ENCODE measurements at regions not wholly inside any gene's neighbourhood (a gene's known extent, or its start where the extent isn't known, plus 50 kb on each side); places are given as distances from the start of the nearest gene placed in this dataset.

DNA sequence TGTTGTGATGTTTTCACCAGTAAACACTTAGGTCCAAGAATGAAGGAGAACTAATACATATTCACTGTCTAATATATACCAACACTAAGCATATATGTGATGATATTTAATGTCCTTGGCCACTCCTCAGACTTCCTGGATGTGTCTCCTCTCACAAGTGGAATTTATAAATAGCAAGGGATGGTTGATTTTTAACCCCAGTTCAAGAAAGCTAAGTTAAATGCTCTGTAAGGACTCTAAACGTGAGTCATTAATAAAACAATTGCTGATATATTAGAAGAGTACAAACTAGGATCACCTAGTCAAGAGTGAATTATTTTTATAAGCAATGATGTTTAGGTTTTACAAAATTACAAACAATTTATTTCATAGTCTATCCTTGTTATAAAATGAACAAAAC lies 355.9 kb upstream of the TMEM229A start:
- TF ChIP-seq, protein P1, sequence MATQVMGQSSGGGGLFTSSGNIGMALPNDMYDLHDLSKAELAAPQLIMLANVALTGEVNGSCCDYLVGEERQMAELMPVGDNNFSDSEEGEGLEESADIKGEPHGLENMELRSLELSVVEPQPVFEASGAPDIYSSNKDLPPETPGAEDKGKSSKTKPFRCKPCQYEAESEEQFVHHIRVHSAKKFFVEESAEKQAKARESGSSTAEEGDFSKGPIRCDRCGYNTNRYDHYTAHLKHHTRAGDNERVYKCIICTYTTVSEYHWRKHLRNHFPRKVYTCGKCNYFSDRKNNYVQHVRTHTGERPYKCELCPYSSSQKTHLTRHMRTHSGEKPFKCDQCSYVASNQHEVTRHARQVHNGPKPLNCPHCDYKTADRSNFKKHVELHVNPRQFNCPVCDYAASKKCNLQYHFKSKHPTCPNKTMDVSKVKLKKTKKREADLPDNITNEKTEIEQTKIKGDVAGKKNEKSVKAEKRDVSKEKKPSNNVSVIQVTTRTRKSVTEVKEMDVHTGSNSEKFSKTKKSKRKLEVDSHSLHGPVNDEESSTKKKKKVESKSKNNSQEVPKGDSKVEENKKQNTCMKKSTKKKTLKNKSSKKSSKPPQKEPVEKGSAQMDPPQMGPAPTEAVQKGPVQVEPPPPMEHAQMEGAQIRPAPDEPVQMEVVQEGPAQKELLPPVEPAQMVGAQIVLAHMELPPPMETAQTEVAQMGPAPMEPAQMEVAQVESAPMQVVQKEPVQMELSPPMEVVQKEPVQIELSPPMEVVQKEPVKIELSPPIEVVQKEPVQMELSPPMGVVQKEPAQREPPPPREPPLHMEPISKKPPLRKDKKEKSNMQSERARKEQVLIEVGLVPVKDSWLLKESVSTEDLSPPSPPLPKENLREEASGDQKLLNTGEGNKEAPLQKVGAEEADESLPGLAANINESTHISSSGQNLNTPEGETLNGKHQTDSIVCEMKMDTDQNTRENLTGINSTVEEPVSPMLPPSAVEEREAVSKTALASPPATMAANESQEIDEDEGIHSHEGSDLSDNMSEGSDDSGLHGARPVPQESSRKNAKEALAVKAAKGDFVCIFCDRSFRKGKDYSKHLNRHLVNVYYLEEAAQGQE (IDR thresholded peaks at IDR 0.05) = no peak
- TF ChIP-seq, protein P2, sequence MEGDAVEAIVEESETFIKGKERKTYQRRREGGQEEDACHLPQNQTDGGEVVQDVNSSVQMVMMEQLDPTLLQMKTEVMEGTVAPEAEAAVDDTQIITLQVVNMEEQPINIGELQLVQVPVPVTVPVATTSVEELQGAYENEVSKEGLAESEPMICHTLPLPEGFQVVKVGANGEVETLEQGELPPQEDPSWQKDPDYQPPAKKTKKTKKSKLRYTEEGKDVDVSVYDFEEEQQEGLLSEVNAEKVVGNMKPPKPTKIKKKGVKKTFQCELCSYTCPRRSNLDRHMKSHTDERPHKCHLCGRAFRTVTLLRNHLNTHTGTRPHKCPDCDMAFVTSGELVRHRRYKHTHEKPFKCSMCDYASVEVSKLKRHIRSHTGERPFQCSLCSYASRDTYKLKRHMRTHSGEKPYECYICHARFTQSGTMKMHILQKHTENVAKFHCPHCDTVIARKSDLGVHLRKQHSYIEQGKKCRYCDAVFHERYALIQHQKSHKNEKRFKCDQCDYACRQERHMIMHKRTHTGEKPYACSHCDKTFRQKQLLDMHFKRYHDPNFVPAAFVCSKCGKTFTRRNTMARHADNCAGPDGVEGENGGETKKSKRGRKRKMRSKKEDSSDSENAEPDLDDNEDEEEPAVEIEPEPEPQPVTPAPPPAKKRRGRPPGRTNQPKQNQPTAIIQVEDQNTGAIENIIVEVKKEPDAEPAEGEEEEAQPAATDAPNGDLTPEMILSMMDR (IDR thresholded peaks at IDR 0.05) = no peak
- TF ChIP-seq CEBPB (IDR thresholded peaks at IDR 0.05) = no peak
- TF ChIP-seq POLR2AphosphoS2 (conservative IDR thresholded peaks at IDR 0.05; ENCODE audit: low read length) = no peak
- TF ChIP-seq PHF8 (IDR thresholded peaks at IDR 0.05; ENCODE audit: borderline replicate concordance, low read depth) = no peak
- TF ChIP-seq POLR2A (IDR thresholded peaks at IDR 0.05; ENCODE audit: low read length) = no peak
- TF ChIP-seq HOXB5 (CRISPR knock-in tag; IDR thresholded peaks at IDR 0.05) = no peak

Data from A549 (cell line).